HG03575 (cell line): ENCODE measurements at regions not wholly inside any gene's neighbourhood (a gene's known extent, or its start where the extent isn't known, plus 50 kb on each side); places are given as distances from the start of the nearest gene placed in this dataset.
"Not testable (repeated sequence)": the region's sequence is repeated elsewhere in the genome, so short reads cannot be mapped to it uniquely, and the experiment has no call there.

Experiments used
- ATAC-seq: cut with Tn5 transposase; IDR thresholded peaks from one replicate; pipeline ENCODE4 v1.9.1; 2021; ENCODE audit not compliant: unreplicated experiment, insufficient number of reproducible peaks, low FRiP score; ENCODE audit errors: extremely low read depth

DNA sequence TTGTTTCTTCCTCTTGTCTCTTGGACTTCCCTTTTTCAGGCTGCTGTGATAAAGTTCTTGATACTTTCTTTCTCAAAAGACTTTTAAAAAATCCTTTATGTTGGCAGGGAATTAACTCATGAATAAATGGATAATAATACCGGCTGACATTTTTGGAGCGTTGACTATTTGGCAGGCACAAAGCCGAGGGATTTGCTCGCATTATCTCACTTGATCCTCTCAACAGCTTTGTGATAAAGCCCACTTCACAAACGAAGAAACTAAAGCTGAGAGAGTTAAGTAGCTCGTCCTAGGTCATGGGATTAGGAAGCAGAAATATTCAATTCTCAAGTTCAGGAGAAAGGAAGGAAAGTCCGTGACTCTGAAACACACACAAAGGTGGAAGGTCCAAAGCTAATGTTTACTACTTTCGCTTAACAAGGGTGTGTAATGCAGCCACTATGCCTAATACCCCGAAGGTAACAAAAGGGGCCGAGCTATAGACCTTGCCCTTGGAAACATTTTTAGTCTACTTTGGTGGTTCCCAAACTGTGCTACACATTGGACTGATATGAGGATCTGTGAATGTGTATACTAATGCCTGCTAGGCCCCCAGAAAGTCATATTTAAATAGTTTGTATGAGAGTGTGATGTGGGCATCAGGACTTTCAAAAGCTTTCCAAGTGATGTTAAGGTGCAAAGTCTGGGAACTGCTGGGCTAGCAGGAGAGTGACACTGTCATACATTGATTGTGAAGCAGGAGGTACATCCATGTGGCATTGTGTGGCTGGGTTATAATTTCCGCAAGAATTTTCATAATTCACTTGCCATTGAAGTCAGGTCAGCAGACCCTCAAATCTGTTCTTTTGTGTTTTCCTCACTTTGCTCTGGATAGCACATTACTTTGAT is 508.4 kb downstream of the PLCL1 start:
- no peak for ATAC-seq

DNA sequence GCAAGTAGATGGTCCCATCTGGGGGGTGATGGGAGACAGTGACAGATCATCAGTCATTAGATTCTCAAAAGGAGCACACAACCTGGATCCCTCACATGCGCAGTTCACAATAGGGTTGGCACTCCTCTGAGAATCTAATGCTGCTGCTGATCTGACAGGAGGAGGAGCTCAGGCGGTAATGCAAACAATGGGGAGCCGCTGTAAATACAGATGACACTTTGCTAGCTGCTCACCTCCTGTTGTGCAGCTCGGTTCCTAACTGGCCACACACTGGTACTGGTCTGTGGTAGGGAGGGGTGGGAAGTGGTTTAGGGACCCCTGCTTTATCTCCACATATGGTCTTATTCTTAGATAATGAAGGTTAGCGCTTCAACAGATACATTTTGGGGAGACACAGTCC is 506.6 kb downstream of the PLCL1 start:
- ATAC-seq: no peak

DNA sequence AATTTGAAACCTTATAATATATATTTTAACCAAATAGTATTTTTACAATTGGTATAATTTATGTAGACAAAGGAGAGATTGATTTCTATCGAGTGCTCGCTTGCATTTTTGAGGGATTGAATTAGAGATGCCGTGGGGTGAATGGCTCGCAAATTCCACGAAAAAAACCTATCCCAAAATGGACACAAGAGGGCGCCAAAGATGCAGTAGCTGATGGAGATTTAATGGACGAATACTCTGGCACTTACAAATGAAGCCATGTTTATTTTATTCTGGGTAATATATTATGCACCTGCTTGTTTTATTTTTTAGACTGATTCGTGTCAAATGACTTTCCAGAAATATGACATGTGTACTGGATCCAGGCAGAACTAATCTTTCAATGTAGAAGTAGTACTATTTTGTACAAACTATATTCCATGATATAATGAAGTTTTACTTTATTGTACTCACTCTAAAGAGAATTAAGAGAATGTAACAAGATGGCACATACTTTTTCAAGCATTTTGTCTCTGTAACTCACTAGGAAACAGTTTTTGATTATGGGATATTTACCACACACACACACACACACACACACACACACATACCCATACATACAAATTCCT is 505.4 kb downstream of the PLCL1 start:
- no peak for ATAC-seq

DNA sequence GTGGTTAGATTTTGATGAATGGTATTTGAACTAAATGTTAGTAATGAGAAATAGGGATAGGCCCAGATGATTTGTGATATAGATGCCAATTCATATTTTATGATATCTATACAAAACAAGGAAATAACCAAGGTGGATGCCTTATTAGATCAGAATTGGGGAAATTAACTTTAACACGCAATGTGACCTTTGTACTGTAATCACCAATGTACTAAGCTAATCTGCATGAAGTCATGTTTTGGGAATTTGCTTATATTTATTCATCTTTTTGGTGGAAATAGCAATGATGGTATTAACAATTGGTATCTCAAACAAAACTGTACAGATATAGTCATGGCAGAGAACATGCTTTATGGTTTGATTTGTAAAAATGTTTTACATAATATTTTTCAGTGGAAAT is 504.7 kb downstream of the PLCL1 start:
- ATAC-seq: no peak

DNA sequence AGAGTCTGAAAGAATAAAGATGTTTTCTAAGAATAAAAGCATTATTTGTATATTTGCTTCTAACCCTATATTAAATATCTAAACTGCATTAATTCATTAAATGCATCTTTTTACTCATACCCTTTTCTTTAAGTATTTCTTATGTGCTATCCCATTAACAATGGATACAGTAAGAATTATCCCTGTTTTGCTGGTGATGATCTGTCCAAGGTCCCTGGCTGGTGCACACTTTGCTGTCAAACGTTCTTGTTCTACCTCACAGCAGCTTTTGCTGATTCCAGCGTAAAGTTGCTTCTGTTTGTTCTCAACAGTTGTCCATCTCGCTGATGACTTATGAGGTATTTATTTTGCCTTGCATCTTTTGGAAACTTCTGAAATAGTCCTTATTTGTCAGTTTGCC is 504.0 kb downstream of the PLCL1 start:
- no peak for ATAC-seq

DNA sequence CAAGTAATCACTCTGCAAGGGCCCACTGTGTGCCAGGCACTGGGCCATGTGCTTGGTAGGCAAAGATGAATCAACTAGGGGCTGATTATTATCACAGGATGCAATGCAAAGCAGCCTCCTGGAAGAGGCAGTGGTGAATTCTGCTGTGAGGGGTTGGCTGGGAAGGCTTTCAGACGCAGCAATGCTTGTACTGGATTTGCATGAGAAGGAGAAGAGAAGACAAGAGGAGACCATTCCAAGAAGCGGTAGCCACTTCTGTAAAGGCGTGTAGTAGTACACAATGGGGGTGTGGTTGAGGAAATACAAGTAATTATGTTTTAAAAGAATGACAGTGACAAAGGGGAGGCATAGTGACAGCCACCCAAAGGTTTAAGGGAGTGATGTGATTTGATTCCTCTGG is 502.7 kb downstream of the PLCL1 start:
- ATAC-seq: no peak

DNA sequence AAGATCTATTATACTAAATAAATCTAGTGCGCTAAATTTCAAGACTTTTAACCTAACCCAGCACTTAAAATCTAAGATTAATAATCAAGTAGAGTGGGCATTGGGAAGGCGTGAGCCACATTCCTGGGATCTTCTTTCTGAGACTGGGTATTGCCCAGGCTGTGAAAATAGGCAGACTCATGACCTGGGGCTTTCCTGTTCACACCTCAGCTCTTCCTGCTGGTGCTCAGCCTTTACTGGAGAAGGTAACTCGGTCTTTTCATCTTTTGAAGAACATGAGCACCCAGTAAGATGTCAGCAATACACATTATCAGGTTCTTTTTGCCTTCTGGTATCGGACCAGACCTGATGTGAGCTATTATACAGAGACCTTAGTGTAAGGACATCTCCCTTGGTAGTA is 500.5 kb downstream of the PLCL1 start:
- ATAC-seq: no peak

DNA sequence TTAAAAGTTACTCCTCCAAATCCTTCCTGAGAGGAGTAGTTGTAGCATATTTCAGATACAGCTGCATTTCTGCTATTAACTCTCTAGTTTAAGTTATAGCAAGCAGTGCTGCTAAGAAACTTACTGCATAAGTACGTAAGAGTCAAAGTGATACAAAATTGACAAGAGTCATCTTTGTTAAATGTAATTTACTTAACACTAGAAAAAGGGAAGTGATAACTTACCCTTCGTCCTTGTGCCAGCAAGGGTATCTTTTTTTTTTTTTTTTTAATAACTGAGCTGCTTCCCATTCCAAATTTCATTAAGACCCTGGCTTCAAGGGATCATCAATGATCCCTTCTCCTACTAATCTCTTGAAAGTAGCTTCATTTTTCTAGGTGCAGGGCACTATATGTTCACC is 493.0 kb downstream of the PLCL1 start:
- ATAC-seq: peak; percentile 14

DNA sequence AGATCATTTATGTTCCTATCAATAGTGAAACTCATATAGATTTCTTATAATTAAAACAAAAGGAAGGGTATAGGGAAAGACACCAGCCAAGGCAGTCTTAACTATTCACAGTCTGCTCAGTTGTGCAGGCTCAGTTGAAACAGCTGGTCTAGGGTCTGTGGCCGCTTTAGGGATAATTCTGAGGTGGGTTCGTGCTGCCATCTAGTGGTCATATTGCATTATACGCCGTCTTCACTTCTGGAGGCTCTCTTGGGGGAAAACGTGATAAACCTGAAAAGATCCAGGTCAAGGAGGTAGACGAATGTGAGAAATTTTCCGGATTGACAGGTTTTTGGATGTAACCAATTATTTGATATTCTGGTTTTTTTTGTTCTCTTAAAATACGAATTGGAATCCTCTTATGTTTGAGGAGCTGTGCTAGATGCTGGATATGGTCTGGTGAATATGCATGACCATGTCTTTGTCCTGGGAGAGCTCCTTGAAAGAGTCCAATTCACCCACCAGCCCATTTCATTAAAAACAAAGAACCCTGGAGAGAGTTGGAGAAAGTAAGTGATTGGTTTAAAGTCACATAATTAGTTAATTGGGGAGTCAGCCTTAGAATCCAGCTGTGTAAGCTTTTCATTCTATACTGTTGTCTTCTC is 492.4 kb downstream of the PLCL1 start:
- ATAC-seq: peak; percentile 88

DNA sequence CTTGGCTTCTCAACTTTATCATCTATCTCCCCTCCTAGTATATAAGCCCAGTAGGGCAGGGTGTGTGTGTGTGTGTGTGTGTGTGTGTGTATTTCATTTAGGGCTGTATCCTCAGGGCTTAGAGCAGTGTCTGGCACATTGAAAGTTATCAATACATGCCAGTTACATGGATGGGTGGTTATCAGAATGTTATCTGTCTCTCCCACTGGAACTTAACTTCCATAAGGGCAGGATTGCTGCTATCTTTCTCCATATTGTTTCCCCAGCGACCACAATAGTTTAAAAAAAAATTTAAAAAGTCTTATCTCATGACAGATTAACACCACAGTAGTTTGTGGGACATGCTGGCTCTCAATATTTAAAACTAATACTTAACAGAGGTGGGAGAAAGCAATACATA is 488.9 kb downstream of the PLCL1 start:
- no peak for ATAC-seq

DNA sequence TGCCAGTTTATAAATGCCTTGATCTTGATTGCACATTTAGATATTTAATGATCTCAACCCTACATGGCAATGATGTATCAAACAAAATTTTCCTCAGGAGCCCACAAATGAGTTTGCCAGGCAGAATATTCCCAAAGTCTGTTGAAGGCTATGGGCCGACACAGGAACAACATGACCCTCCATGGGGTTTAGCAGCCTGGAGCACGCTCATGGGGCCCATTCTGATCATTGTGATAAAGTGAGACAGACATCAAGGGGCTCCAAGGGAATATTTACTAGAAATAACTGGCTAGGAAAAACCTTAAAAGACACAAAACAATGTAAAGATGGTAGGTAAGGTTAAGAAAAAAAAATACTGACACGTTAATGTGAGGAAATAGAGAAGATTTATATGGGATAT is 485.4 kb downstream of the PLCL1 start:
- ATAC-seq: no peak

DNA sequence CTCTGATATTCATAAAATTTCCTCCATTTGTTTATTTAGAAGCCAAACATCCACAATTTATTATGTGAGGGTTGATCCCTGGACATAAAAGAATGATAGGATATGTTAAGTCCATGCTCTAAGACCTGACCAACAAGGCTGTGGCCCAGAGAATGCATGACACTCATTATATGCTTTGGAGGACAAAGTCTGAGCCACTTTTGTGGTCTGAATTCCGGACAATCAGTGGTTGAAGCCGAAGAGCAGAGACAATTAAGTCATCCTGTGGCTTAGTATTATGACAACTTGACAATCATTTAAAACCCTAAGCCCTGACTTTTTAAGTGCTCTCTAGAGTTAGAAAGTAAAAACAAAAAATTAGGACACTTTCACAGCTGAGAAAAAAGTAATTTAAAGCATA is 483.3 kb downstream of the PLCL1 start:
- no peak for ATAC-seq

DNA sequence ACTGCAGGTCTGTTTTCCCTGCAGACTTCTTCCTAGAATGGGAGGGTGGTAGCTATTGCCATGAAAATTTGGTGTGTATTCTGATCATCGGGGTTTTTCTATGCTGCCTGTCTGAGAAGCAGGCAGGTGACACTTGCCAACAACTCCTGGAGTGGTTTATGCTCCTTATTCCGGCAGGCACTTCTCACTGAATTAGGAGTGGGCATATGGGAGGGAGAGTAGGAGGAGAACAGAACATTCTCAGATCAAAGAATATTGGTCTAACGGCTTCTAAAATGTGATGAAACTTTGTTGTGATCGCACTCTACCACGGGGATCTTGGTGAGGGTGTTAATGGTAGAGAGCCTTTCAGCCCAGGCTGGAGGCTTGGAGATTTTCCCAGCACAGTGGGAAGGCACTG is 480.8 kb downstream of the PLCL1 start:
- no peak for ATAC-seq

DNA sequence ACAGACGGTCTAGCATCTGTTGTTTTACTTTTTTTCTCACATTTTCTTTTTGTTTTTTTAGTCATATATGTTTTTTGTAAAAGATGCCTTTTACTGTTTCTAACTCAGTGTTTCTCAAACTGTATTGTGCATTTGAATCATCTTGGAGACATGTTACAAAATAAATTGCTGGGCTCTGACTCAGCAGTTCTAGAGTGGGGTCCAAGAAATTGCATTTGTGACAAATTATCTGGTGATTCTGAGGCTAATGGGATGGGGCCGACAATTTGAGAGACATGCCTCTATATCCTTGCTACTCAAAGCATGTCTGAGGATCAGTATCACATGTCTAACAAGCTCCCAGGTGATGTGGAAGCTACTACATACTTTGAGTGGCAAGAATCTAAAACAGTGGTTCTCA is 478.8 kb downstream of the PLCL1 start:
- no peak for ATAC-seq

DNA sequence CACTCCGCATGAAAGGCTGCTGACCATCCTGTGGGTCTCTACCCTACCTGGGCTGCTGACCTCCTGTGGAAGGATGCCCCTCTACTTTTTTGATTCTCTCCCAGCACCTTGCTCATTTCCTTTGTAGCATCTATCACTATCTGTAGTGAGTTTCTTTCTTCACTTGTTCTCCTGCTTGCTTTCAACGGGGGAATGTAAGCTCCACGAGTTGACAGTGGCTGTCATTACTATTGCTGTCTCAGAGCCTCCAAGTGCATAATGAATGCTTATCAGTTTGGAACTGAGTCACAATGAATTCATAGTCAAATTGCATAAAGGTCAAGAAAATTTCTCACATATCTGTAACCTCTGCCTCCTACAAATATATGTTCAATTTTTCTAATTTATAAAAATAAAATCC is 477.7 kb downstream of the PLCL1 start:
- ATAC-seq: no peak

DNA sequence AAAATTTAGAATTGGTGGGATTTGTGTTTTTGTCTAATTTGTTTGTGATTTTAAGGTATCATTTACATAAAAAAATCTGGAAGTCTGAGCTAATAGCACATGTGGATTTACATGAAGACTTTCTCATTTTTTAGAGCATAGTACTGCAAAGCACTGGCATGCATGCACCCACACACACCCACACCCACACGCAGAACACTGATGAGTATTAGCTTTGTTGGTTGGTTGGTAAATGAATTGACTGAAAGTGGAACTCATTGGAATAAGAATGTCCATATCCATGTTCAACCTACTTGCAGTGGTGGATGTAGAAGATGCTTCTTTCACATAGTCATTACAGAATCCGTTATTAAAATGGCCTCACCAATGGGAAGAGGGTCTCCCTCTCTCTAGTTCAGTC is 475.8 kb downstream of the PLCL1 start:
- no peak for ATAC-seq

DNA sequence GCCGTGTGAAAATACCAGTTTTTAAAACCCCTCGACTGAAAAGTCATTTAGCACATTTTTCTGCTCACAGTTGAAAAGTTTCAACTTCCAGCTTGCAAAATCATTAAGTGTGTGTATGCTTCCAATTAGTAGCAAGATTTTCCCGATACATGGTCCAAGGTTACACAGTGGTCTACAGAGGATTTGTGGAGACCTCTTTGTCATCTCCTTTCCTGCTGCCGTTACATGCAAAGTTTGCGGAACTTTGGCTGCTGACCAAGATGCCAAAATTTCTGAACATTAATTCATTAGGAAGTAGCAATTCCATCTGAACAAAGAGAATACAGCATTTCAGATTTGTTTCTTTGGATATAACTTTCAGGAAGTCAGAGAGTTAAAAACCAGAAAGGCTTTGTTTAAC is 474.6 kb downstream of the PLCL1 start:
- ATAC-seq: no peak

DNA sequence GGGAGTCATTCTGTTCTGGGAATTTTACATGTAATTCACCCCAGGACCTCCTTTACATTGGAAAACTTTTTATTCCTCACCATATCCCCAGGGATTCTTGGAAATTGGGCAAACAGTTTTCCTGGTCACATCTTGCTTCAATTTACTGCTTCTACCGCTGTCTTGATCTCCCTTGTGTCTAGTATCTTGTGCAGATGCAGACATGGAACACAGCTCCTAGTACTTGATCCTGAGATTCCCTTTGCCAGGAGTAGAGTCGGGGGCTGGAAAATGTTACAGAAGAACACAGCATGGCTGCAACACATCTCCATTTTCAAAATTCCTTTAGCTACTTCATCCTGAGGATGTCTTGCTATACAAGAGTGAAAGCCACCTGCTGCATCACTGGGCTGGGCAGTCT is 472.8 kb downstream of the PLCL1 start:
- ATAC-seq: no peak

DNA sequence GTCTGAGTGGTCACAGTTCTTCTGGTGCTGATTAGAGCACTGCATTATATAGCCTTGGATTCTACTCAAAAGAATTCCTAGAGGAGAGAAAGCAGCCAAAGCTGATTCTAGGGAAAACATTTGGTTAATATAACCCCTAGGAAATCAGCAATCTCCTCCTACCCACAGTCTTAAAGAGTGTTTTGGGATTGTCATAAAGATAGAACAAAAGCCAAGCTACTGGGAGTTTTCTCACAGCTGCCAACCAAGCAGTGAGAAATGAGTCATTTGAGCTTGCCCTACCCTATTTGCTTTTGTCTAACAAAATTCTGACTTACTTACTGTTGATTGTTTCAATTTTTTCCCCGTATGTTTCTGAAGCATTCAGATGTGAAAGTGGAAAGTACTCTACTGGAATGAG is 469.3 kb downstream of the PLCL1 start:
- no peak for ATAC-seq

DNA sequence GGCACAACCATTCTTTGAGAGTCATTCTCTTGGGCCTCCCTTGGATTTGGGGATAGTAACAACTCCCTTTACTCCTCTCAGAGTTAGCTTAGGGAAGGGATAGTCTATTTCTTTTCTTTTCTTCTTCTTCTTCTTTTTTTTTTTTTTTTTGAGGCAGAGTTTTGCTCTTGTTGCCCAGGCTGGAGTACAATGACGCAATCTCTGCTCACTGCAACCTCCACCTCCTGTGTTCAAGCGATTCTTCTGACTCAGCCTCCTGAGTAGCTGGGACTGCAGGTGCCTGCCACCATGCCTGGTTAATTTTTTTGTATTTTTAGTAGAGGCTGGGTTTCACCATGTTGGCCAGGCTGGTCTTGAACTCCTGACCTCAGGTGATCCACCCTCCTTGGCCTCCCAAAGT is 465.8 kb downstream of the PLCL1 start:
- not testable (repeated sequence) for ATAC-seq
